GM18873 (cell line): ENCODE measurements at regions not wholly inside any gene's neighbourhood (a gene's known extent, or its start where the extent isn't known, plus 50 kb on each side); places are given as distances from the start of the nearest gene placed in this dataset.
"Not testable (repeated sequence)": the region's sequence is repeated elsewhere in the genome, so short reads cannot be mapped to it uniquely, and the experiment has no call there.

ENCODE experiments used
- ATAC-seq: cut with Tn5 transposase; IDR thresholded peaks from one replicate; pipeline ENCODE4 v1.9.1; 2021; ENCODE audit warnings: mild to moderate bottlenecking, moderate library complexity, moderate number of reproducible peaks; ENCODE audit not compliant: unreplicated experiment, low FRiP score

DNA sequence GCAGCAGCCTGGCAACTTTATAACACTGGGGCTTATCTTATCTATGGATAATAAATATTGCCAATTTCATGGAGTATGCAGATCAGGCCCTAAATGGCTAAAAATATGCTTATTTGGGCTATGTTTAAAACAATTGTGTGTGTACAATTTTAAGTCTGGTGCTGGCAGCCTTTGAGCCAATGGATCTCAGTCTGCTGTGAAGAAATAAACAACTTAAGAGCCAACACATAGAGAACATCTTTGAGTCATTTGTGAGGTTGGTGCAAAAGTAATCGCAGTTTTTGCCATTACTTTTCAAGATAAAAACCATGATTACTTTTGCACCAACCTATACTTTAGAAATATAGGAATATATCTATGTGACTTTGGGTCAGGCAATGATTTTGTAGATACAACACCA, 129.1 kb upstream of the CARMIL1 start:
- ATAC-seq: no peak

DNA sequence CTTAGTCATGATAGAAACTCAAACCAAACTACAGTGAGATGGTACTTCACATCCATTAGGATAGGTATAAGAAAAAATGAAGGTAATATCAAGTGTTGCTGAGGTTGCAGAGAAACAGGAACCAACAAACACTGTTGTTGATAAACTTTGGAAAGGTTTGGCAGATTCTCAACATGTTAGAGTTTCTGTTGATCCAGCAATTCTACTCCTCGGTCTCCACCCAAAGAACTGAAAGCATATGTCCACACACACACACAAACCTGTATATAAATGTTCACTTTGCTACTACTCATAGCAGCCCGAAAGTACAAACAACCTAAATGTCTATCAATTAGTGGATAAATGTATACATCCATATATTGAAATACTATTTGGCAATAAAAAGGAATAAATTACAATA, 128.3 kb upstream of the CARMIL1 start:
- ATAC-seq: no peak

DNA sequence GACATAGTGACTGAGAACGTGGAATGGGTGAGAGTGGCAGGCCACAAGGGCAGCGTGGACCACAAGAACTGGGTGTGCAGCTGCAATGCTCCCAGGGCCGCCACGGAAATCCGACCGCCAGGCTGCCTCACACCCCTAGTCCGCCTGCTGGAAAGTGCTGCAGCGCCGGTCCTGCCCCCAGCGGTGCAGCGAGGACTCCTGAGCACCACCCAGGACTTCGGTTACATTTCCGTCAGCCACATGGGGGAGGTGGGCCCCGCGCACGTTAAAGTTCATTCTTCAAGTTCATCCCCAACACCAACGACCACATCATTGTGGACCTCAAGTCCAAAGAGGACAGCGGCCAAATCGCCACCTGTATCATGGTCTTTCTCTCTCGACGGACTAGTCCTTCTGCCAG, 126.1 kb upstream of the CARMIL1 start:
- ATAC-seq: no peak

DNA sequence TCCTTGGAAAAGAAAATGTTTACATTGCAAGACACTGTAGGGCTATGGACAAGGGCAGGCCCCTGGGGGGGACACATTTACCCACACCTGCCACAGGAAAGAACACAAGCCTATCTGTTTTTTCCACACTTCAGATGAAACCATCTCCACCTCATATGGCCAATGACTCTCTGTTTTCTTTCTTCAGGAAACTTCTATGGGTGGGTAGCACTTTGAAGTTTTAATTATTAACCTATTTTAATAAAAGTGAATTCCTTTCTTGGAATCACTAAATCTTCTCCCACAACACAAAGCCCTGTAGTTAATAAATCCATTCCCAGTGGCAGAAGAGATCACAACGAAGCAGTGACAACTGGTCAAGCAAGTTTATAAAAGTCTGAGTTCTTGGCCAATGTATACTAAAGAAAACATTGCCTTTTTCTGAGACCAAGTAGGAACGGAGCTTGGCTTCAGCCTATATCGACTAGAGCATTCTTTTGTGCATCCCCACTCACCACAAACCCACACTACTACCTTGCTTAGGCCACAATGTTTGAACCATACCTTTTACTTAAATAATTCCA, 125.1 kb upstream of the CARMIL1 start:
- no peak for ATAC-seq

DNA sequence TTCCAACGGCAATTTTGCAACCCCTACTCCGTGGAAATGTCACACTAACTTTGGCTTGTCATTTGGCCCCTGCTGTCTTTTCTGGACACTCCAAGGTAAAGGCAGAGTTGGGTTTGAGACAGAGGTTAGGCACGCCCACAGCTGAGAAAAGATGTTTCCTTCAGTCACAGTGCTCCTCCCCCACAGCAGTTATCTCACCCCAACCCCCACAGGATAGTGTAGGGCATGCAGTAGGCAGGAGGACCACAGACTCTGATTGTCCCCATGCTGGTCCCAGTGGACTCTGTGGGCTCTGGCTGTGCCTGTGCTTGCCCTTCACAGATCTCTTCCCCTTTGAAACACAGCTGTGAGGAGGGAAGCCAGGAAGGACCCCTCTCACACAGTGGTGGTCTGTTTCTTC, 124.0 kb upstream of the CARMIL1 start:
- no peak for ATAC-seq

DNA sequence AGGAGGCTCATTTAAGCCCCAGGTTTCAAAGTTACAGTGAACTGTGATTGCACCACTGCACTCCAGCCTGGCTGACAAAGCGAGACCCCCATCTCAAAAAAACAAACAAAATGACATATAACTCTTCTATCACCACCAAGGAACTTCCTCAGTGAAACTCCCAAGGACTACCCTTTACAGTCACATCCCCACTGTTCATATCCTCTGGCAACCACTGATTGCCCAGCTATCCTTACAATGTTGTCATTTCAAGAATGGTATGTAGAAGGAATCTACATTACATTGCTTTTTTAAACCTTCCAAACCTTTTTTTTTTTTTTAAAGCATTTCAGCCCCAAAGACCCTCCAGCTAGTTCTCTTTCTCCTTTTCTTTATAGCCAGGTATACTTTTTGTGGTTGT, 123.1 kb upstream of the CARMIL1 start:
- ATAC-seq: no peak

DNA sequence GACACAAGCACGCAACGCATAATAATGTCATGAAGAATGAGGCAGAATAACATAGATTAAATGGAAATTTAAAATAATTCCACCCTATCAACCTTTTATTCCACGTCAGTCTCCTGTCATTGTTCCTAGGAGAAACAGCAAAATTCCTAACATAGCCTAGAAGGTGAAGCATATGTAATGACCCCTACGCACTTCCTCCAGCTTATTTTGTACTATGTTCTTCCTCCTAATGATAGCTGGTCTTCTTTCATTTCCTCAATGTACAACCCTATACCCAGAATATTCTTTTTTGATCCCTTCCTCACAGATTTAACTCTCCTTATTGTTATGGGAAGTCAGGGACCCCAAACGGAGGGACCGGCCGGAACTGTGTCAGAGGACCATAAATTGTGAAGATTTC, 122.0 kb upstream of the CARMIL1 start:
- ATAC-seq: no peak

DNA sequence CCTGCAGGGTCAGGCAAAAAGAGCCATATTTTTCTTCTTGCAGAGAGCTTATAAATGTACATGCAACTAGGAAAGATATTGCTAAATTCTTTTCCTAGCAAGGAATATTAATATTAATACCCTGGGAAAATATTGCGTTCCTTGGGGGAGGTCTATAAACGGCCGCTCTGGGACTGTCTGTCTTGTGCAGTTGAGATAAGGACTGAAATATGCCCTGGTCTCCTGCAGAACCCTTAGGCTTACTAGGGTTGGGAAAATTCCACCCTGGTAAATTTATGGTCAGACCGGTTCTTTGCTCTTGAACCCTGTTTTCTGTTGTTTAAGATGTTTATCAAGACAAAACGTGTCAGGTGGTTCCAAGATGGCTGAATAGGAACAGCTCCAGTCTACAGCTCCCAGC, 121.3 kb upstream of the CARMIL1 start:
- ATAC-seq: no peak

DNA sequence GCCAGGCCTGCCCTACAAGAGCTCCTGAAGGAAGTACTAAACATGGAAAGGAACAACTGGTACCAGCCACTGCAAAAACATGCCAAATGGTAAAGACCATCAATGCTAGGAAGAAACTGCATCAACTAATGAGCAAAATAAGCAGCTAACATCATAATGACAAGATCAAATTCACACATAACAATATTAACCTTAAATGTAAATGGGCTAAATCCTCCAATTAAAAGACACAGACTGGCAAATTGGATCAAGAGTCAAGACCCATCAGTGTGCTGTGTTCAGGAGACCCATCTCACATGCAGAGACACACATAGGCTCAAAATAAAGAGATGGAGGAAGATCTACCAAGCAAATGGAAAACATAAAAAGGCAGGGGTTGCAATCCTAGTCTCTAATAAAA, 119.0 kb upstream of the CARMIL1 start:
- not testable (repeated sequence) for ATAC-seq

DNA sequence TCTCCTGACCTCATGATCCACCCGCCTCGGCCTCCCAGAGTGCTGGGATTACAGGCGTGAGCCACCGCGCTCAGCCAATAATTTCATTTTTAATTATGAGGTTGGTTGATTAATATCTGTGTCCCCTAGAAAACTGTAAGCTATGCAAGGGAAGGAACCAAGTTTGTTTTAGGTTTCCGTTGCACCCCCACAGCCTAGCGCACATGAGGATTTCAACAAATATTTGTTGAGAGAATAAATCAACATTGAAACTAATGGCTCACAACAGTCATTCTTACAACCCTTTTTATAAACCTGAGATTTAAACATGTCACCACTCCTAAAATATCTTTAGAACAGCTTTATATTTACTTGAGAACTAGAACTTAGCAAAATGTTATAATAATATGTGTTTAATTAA, 114.0 kb upstream of the CARMIL1 start:
- no peak for ATAC-seq

DNA sequence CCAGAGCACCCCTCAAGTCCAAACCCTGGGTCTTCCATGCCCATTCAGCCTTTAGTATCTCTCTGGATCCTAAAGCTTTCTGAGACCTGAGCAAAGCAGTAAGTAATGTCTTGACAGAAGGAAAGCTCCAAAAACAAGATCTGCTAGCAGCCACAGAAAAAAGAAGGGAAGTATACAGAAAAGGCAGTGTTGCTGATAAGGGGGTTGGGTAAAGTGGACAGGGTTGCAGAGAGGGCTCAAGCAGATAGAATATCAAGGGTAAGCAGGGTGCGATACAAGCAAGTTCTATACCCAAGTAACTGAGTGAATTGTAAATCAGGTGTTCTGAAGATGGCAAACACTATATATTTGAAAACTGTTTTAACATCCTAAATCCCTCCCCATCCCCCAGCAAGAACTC, 113.4 kb upstream of the CARMIL1 start:
- ATAC-seq: no peak

DNA sequence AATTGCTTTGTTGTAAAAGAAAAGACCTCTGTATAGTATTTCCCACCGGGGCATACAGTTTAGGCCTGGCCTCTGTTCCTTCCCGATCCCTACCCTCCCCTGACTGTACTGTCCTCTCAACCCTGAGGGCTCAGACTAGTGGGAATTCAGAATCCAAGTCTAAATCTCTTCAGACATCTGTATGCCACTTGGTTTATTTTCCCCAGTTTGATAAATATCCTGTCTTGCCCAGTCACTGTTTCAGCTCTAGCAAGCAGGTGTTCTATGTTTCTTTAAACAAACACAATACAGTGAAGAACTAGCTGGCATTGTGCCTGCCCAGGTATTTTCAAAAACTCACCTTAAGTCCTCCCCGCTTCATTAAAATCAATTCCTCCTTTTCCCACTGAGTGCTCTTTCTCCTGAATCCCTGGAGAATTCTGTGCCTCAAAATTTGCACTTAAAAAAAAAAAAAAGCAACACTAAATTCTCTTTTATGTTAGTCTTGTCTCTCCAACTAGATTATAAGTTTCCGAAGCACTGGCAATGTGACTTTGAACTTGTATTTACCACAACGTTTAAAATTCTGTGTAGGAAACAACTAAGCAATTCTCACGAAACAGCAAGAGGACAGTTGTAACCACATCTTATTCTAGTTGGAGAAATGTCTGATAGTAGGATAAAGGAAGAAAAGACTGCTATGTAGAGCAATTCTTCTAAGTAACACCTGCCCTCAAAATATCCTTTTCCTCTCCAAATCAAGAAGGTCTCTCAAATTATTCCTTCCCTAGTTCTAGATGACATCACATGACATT, 112.0 kb upstream of the CARMIL1 start:
- no peak for ATAC-seq

DNA sequence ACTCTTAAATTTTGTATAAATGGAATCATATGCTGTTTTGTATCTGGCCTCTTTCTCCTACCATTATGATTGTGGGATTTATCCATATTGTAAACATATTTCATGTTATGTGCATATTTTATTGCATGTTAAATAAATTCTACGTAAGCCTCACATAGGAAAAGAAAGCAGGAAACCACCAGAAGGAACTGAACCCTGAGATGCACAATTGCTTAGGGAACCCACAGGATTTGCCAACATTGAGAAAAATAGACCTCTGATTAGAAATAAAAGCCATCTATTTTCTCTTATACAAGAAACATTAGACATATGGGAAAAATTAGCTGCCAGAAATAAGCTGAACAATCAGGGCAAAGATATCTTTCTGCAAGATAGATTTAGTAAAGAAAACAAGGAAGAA, 111.2 kb upstream of the CARMIL1 start:
- no peak for ATAC-seq

DNA sequence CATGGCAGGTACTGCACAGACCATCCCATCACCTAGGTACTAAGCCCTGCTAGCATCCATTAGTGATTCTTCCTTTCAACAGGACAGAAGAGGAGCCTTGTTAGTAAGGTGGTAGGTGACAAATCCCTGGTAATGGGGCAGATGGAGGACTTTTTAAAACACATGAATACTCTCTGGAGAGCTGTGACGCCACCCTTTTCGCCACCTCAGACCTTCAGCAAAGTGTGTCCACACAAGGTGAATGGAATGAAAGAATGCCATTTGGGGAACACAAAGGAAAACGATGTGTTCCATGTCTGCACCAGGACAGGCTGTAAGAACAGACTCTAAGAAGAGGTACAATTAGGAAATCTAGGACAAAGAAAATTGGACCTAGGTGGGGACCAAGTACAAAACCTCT, 110.5 kb upstream of the CARMIL1 start:
- no peak for ATAC-seq

DNA sequence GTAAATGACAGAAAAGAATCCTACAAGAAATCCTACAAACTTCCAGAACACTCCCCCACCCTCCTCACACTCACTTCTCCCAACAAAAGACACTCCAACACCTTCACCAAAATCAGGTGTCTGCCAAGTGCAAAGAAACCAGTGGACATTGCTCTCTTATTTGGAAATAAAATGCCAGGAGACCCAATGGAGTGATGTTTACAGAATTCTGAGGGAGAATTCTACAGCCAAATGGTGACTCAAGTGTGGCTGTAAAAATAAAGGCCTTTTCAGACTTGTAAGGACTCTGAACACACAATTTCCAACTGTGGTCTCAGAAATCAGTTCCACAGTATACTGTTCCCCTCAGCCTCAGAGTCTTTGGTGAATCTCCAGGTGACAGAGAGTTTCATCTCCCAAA, 109.6 kb upstream of the CARMIL1 start:
- ATAC-seq: no peak

DNA sequence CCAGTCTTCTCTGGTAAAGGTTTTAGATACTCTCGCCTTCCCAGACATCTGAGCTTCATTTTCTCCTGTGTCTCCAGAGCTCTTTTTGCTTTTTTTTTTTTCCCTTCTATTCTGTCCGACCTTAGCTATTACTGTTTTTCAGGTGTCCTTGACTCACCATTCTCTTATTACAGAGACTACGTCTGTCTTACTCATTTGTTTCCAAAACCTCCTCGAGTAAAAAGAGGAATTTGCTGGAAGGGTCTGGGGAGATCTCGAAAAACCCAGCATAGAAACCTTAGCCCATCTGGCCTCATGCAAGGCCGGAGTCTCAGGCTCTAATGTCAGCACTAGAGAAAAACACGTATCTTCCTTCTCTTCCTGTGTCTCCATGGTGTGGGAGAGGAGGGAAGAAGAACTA, 109.2 kb upstream of the CARMIL1 start:
- no peak for ATAC-seq

DNA sequence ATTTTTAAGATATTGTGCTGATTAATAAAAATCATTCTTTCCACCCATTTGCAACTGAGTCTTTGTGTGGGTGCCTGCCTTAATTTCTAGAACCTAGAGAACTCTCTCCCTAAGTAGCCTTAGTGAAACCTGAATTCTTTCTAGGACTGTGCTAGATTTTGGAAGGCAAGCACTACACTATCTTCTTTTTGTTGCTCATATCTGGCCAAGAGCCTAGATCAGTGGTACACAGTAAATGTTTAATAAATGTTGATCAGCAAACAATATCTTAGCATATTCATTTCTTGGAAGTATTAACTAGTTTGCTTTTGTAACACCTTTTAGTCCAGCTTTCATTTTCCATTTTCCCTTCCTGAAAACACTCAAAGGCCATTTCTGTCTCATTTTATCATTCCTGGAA, 108.5 kb upstream of the CARMIL1 start:
- ATAC-seq: no peak

DNA sequence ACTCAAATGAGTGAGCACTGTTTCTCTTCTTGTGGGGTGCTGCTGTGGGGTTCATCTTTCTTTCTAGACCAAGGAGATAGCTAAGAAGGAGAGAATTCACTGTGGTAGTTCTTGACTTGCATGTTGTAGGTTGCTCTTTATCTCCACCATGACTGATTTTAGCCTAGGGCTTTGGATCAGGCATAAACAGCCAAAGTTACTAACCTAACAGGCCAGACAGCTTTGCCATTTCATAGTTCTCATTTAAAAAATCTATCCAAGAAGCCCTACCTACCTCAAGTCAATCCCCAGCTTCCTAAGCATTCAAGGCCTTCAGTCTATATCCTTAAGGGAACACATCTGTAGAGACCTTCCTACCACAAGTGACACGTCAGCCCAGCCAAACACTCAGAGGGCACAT, 107.9 kb upstream of the CARMIL1 start:
- ATAC-seq: no peak

DNA sequence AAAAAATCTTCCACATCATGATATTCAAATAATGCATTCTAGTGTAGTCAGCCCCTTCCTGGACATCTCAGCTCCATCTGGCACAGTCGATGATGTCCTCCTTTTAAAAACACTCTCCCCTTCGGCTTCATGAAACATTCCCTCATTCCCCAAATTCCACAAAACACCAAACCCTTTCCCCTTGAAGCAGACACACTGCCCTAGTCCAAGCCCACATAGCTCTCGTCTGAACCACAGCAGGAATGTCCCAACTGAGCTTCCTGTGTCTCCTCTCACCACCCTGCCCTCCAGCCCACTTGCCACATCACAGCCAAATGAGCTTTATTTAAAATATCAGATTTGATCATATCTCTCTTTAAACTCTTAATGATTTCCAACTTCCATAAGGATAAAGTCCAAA, 106.4 kb upstream of the CARMIL1 start:
- ATAC-seq: no peak

DNA sequence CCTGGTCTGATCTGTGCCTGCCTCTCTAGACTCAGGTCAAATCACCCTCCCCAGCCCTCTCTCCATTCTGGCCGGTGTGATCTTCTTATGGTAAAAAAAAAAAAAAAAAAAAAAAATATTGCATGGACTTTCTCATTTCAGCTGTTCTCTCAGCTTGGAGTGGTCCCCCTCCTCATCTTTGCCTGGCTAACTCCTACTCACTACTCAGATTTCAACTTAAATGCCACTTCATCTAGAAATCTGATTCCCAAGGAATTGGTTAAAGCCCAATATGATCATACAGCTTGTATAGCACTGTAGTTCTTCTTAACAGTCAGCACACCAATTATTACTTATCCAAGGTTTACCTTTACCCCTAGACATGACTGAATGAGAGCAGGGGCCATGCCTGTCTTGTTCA, 105.9 kb upstream of the CARMIL1 start:
- ATAC-seq: no peak

DNA sequence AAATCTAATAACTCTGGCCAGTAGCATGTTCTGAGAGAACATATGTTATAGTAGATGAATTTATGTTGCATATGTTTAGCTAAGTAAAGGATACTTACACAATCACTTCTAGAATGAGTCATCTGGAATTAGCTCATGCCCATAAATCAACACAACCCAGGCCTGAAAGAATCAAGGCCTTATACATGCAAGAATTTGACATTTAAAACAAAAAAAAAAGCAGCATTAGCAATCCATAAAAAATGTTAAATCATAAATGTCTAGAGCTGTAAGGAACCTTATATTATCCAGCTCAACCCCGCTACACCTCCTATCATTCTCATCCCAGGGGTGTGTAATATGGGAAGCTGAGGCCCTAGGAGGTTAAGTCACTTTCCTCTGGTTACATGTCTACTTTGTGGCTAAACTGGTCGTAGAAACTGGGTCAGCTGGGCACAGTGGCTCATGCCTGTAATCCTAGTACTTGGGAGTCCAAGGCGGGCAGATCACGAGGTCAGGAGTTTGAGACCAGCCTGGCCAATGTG, 105.2 kb upstream of the CARMIL1 start:
- no peak for ATAC-seq

DNA sequence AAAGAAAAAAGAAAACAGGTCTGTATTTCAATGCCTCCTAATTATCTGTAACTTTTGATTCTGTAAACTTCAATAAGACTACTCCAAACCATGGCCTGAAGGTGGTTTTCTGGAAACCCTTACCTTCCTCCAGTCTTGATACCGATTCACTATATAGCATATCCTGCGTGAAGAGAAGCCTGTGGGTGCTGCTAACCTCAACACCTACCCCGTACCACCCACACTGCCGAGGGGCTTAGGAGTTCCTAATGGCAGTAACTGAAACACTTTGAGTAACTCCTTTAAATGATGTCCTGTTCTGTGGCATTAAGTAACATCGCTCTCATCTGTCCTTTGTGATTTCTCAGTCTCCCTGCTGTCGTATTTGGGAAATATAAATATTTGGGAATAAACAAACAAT, 104.5 kb upstream of the CARMIL1 start:
- no peak for ATAC-seq
